ENCODE measurements at regions not wholly inside any gene's neighbourhood (a gene's known extent, or its start where the extent isn't known, plus 50 kb on each side); places are given as distances from the start of the nearest gene placed in this dataset.
"Not testable (repeated sequence)": the region's sequence is repeated elsewhere in the genome, so short reads cannot be mapped to it uniquely, and the experiment has no call there.

GRCh38 chr2:191476901-191477300 is 201.0 kb upstream of the NABP1 start:
- no peak for DNase-seq (ENCODE audit: low read depth in 2 of 2)

- DNase-seq (ENCODE audit: low read depth in 2 of 2): no peak
These were observed 198.9 kb upstream of the NABP1 start for GRCh38 chr2:191478799-191479679.

GRCh38 chr2:191479680-191480023 is 198.3 kb upstream of the NABP1 start:
- DNase-seq (ENCODE audit: low read depth in 2 of 2): no peak

- no peak for DNase-seq (ENCODE audit: low read depth in 2 of 2)
These were observed 196.4 kb upstream of the NABP1 start for GRCh38 chr2:191481305-191482070.

- no peak for DNase-seq (ENCODE audit: low read depth in 2 of 2)
These were observed 194.8 kb upstream of the NABP1 start for GRCh38 chr2:191483117-191483516.

GRCh38 chr2:191486584-191487320 is 191.2 kb upstream of the NABP1 start:
- no peak for DNase-seq (ENCODE audit: low read depth in 2 of 2)

GRCh38 chr2:191488135-191488534 is 189.8 kb upstream of the NABP1 start:
- no peak for DNase-seq (ENCODE audit: low read depth in 2 of 2)

GRCh38 chr2:191489177-191489576 is 188.8 kb upstream of the NABP1 start:
- DNase-seq (ENCODE audit: low read depth in 2 of 2): no peak

- DNase-seq (ENCODE audit: low read depth in 2 of 2): no peak
These were observed 181.1 kb upstream of the NABP1 start for GRCh38 chr2:191496838-191497237.

- no peak for DNase-seq (ENCODE audit: low read depth in 2 of 2)
These were observed 180.1 kb upstream of the NABP1 start for GRCh38 chr2:191497822-191498221.

GRCh38 chr2:191499050-191499449 is 178.9 kb upstream of the NABP1 start:
- no peak for DNase-seq (ENCODE audit: low read depth in 2 of 2)

- no peak for DNase-seq (ENCODE audit: low read depth in 2 of 2)
These were observed 177.9 kb upstream of the NABP1 start for GRCh38 chr2:191499874-191500565.

- no peak for DNase-seq (ENCODE audit: low read depth in 2 of 2)
These were observed 177.4 kb upstream of the NABP1 start for GRCh38 chr2:191500566-191500883.

- DNase-seq (ENCODE audit: low read depth in 2 of 2): no peak
These were observed 176.9 kb upstream of the NABP1 start for GRCh38 chr2:191500884-191501560.

- DNase-seq (ENCODE audit: low read depth in 2 of 2): no peak
These were observed 176.3 kb upstream of the NABP1 start for GRCh38 chr2:191501561-191502168.

GRCh38 chr2:191506515-191506914 is 171.4 kb upstream of the NABP1 start:
- DNase-seq (ENCODE audit: low read depth in 2 of 2): no peak

GRCh38 chr2:191507252-191507853 is 170.6 kb upstream of the NABP1 start:
- DNase-seq (ENCODE audit: low read depth in 2 of 2): not testable (repeated sequence)

- DNase-seq (ENCODE audit: low read depth in 2 of 2): no peak
These were observed 169.2 kb upstream of the NABP1 start for GRCh38 chr2:191508738-191509137.

- no peak for DNase-seq (ENCODE audit: low read depth in 2 of 2)
These were observed 165.6 kb upstream of the NABP1 start for GRCh38 chr2:191512216-191512835.

GRCh38 chr2:191512874-191513273 is 165.1 kb upstream of the NABP1 start:
- no peak for DNase-seq (ENCODE audit: low read depth in 2 of 2)
